ENCODE measurements at regions not wholly inside any gene's neighbourhood (a gene's known extent, or its start where the extent isn't known, plus 50 kb on each side); places are given as distances from the start of the nearest gene placed in this dataset.

DNA sequence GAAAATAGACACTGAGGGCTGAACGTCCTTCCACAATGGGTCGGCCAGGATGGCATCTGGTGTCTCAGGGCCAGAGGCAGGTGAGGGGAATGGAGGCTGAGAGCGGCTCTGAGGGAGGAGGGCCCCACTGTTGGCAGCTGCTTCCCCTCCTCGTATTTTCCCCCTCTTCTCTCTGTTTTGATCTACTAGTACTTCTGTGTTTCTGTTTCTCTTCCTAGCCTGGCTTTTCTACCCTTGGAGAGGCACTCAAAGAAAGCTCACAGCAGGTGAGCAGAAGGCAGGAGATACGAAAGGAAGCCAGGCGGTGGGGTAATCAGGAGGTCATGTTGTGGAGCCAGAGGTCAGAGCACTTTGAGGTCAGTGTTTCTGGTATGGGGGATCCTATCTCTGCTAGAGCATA is 151.8 kb upstream of the GATB start:
- H2AFZ ChIP-seq (ENCODE audit: low read length), result no peak overlapping the region
- no peaks in the 10 kb centered on the region for H3K4me1 ChIP-seq (ENCODE audit: low read length)
- no peaks in the 10 kb centered on the region for H4K20me1 ChIP-seq (ENCODE audit: insufficient read depth, low read length)
- no peaks in the 10 kb centered on the region for H3F3A ChIP-seq (ENCODE audit: insufficient read depth, low read length)
- H3K9ac ChIP-seq (ENCODE audit: low read length), result no peak overlapping the region
- H3K9me3 ChIP-seq (replicated peaks; ENCODE audit: insufficient read depth, low read length), result no peaks in the 10 kb centered on the region
- no peak overlapping the region for H3K4me3 ChIP-seq (ENCODE audit: low read length)
- H3K27ac ChIP-seq (ENCODE audit: low read length), result no peak overlapping the region
- no peak overlapping the region for H3K4me2 ChIP-seq (ENCODE audit: low read depth, low read length)
- H3K36me3 ChIP-seq (replicated peaks; ENCODE audit: insufficient read depth, low read length), result no peaks in the 10 kb centered on the region
- no peaks in the 10 kb centered on the region for H3K79me2 ChIP-seq (ENCODE audit: low read length)
- no peaks in the 10 kb centered on the region for H3K27me3 ChIP-seq (replicated peaks; ENCODE audit: insufficient read depth, low read length)
- TF ChIP-seq EZH2 (optimal IDR thresholded peaks at IDR 0.05; ENCODE audit: low read depth, low read length) (no peak), EZH2phosphoT487 (IDR thresholded peaks at IDR 0.05; ENCODE audit: low read length) (no peak)
- TF ChIP-seq, protein P1, sequence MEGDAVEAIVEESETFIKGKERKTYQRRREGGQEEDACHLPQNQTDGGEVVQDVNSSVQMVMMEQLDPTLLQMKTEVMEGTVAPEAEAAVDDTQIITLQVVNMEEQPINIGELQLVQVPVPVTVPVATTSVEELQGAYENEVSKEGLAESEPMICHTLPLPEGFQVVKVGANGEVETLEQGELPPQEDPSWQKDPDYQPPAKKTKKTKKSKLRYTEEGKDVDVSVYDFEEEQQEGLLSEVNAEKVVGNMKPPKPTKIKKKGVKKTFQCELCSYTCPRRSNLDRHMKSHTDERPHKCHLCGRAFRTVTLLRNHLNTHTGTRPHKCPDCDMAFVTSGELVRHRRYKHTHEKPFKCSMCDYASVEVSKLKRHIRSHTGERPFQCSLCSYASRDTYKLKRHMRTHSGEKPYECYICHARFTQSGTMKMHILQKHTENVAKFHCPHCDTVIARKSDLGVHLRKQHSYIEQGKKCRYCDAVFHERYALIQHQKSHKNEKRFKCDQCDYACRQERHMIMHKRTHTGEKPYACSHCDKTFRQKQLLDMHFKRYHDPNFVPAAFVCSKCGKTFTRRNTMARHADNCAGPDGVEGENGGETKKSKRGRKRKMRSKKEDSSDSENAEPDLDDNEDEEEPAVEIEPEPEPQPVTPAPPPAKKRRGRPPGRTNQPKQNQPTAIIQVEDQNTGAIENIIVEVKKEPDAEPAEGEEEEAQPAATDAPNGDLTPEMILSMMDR (IDR thresholded peaks at IDR 0.05; ENCODE audit: low read length), result no peak
- H3K9me2 ChIP-seq (replicated peaks; ENCODE audit: insufficient read depth, low read length), result no peaks in the 10 kb centered on the region
- no peak for DNase-seq

DNA sequence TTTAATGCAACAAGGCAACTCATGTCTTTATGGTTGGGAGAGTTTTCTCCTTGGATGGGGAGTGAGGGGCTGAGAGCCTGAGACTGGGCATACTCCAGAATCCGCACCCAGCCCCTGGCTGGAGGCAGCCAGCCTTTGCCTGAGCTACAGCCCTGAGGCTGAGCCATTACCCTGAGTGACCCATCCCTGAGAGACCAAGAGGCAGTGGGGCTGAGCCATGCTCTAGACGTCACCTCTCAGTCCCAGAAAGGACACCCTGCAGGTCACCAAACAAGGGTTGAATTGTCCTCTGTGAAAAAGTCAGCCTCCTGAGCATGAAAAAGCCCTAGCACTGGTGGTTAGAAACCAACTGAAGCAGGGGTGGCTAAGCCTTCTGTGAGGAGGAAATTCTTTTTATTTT is 151.2 kb upstream of the GATB start:
- H3F3A ChIP-seq (ENCODE audit: insufficient read depth, low read length), result no peaks in the 10 kb centered on the region
- H2AFZ ChIP-seq (ENCODE audit: low read length), result no peak overlapping the region
- H3K27me3 ChIP-seq (replicated peaks; ENCODE audit: insufficient read depth, low read length), result no peaks in the 10 kb centered on the region
- no peaks in the 10 kb centered on the region for H3K4me1 ChIP-seq (ENCODE audit: low read length)
- no peaks in the 10 kb centered on the region for H4K20me1 ChIP-seq (ENCODE audit: insufficient read depth, low read length)
- H3K36me3 ChIP-seq (replicated peaks; ENCODE audit: insufficient read depth, low read length), result no peaks in the 10 kb centered on the region
- no peak for DNase-seq
- H3K9me3 ChIP-seq (replicated peaks; ENCODE audit: insufficient read depth, low read length), result no peaks in the 10 kb centered on the region
- TF ChIP-seq, protein P1 (IDR thresholded peaks at IDR 0.05; ENCODE audit: low read length), result no peak
- no peak overlapping the region for H3K4me2 ChIP-seq (ENCODE audit: low read depth, low read length)
- no peak overlapping the region for H3K9ac ChIP-seq (ENCODE audit: low read length)
- H3K4me3 ChIP-seq (ENCODE audit: low read length), result no peak overlapping the region
- no peak overlapping the region for H3K27ac ChIP-seq (ENCODE audit: low read length)
- H3K9me2 ChIP-seq (replicated peaks; ENCODE audit: insufficient read depth, low read length), result no peaks in the 10 kb centered on the region
- H3K79me2 ChIP-seq (ENCODE audit: low read length), result no peaks in the 10 kb centered on the region

DNA sequence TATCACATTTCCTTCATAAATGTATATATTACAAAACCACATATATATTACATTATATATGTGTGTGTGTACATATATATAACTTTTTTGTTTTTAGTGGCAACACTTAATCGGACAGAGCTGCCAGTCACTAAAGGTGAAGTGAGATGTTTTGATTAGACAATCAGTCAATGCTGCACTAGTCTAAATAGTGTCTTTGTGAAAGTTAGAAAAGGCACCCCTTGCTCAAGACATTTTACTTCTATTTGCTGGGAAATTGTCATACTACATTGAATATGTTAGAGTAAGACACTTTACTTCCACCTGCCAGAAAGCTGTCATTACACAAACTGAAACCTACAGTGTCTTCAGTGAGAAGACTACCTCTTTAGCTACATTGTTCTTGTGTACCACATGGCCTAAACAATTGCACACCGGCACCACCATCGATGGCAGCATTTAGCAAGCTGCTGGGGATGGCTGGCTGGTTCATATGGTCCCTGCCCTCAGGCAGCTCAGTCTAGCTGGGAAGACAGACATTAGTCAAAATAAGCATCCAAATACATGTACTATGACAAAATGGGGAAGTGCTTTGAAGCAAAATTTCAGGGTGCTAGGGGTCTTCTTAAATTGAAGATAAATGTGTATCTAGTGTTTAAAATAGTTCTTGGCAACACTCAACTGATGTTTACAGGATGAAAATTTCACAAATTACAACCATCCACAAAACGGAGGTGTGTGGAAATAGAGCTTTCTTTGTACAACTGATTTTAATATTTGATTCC is 148.1 kb upstream of the GATB start:
- TF ChIP-seq EZH2 (optimal IDR thresholded peaks at IDR 0.05; ENCODE audit: low read depth, low read length) (no peak), EZH2phosphoT487 (IDR thresholded peaks at IDR 0.05; ENCODE audit: low read length) (no peak)
- TF ChIP-seq, protein P1 (IDR thresholded peaks at IDR 0.05; ENCODE audit: low read length), result no peak
- H3K9ac ChIP-seq (ENCODE audit: low read length), result no peak overlapping the region
- H3K27ac ChIP-seq (ENCODE audit: low read length), result no peak overlapping the region

More for the DNA sequence above, 148.1 kb upstream of the GATB start:
- no peaks in the 10 kb centered on the region for H3K27me3 ChIP-seq (replicated peaks; ENCODE audit: insufficient read depth, low read length)
- H4K20me1 ChIP-seq (ENCODE audit: insufficient read depth, low read length), result no peaks in the 10 kb centered on the region
- H3K4me3 ChIP-seq (ENCODE audit: low read length), result no peak overlapping the region
- H3K9me2 ChIP-seq (replicated peaks; ENCODE audit: insufficient read depth, low read length), result no peaks in the 10 kb centered on the region
- H3K9me3 ChIP-seq (replicated peaks; ENCODE audit: insufficient read depth, low read length), result no peaks in the 10 kb centered on the region
- H3F3A ChIP-seq (ENCODE audit: insufficient read depth, low read length), result no peaks in the 10 kb centered on the region
- H3K4me2 ChIP-seq (ENCODE audit: low read depth, low read length), result no peak overlapping the region
- H3K36me3 ChIP-seq (replicated peaks; ENCODE audit: insufficient read depth, low read length), result no peaks in the 10 kb centered on the region
- DNase-seq, result no peak
- H2AFZ ChIP-seq (ENCODE audit: low read length), result no peak overlapping the region
- H3K79me2 ChIP-seq (ENCODE audit: low read length), result no peaks in the 10 kb centered on the region
- H3K4me1 ChIP-seq (ENCODE audit: low read length), result 0 out of 2 replicates have a peak, but pooled peaks cover 4% of the 10 kb centered on the region
